GM12872 (cell line): ENCODE measurements at regions not wholly inside any gene's neighbourhood (a gene's known extent, or its start where the extent isn't known, plus 50 kb on each side); places are given as distances from the start of the nearest gene placed in this dataset.

Source experiments
- TF ChIP-seq, protein P1 (sequence below): IDR thresholded peaks from 3 replicates; pipeline ENCODE4 v1.5.1; 2011; ENCODE audit warnings: low read depth, mild to moderate bottlenecking, low read length, moderate library complexity; ENCODE audit not compliant: insufficient read depth

- TF ChIP-seq, protein P1, sequence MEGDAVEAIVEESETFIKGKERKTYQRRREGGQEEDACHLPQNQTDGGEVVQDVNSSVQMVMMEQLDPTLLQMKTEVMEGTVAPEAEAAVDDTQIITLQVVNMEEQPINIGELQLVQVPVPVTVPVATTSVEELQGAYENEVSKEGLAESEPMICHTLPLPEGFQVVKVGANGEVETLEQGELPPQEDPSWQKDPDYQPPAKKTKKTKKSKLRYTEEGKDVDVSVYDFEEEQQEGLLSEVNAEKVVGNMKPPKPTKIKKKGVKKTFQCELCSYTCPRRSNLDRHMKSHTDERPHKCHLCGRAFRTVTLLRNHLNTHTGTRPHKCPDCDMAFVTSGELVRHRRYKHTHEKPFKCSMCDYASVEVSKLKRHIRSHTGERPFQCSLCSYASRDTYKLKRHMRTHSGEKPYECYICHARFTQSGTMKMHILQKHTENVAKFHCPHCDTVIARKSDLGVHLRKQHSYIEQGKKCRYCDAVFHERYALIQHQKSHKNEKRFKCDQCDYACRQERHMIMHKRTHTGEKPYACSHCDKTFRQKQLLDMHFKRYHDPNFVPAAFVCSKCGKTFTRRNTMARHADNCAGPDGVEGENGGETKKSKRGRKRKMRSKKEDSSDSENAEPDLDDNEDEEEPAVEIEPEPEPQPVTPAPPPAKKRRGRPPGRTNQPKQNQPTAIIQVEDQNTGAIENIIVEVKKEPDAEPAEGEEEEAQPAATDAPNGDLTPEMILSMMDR = no peak
Measured at GRCh38 chr11:56883371-56883987, 105.2 kb upstream of the OR5AK2 start.

GRCh38 chr11:56876621-56877275 lies 112.0 kb upstream of the OR5AK2 start:
- TF ChIP-seq, protein P1 = no peak

DNA sequence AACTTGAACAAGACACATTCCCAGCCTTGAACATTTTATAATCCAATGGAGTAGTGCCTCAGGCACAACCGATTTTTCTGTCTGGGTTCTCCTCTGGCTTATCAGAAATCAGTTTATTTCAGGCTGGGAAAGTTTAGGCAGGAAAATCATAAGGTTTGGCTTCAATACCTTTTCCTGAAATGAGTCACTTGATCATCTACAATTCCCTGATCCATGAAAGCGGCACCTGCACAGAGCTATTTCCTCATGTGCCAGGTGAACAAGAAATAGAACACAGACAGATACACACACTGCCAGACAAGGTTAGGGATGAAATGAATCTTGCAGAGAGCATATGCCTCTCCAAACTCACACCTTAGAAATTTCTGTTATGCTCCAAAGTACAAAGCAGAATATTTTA lies 106.7 kb upstream of the OR9G4 start:
- TF ChIP-seq, protein P1 = no peak

DNA sequence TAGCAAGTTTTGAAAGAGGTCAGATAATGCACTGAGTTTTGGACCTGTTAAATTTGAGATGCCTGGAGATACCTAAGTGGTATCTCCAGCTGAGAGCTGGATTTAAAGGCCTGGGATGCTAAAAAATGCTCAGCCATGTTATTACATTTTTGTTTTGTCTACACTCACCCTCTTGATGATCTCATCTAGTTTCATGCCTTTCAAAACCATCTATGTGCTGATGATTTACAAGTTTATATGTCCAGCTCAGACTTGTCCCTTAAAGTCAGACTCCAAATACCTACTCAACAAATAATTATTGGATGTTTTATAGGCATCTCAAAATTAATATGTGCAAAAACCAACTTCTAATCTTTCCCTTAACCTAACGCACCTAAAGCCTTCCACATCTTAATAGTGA lies 103.6 kb upstream of the OR9G4 start:
- TF ChIP-seq, protein P1 = no peak

- TF ChIP-seq, protein P1 = no peak
Measured at GRCh38 chr11:56849852-56850251, 101.4 kb upstream of the OR9G4 start.

DNA sequence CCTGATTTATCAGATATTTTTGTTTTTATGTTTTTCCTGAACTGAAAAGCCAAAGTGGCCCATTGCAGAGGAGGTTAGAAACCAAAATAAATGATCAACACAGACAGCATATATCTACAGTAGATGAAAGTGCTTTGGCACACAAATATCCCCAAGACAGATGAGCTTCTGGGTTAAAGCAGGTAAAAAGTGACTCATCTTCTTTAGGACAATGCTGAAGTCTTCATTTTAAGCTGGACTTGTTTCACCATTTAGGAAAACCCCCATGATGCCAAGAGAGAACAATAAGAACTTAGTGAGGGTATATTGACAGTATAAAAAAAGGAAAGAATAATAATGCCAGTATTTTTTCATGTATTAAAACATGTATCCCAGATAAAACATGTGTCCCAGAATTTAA lies 100.8 kb upstream of the OR9G4 start:
- TF ChIP-seq, protein P1 = no peak

- TF ChIP-seq, protein P1 = no peak
Measured at GRCh38 chr11:56848141-56848809, 99.8 kb upstream of the OR9G4 start.
